Activated B cell treated with CpG ODN at 0.5 μM for 24 hours (primary cell): ENCODE measurements at regions not wholly inside any gene's neighbourhood (a gene's known extent, or its start where the extent isn't known, plus 50 kb on each side); places are given as distances from the start of the nearest gene placed in this dataset.
"Not testable (repeated sequence)": the region's sequence is repeated elsewhere in the genome, so short reads cannot be mapped to it uniquely, and the experiment has no call there.

Source experiments
- ATAC-seq: fragments of 200-7000 bp; cut with Tn5 transposase; one replicate; pipeline ENCODE4 v1.10.0; 2021; ENCODE audit warnings: low read depth, mild to moderate bottlenecking, moderate library complexity
- CTCF ChIA-PET: fragments of 350-600 bp; sonication (Branson Sonifier 250); formaldehyde crosslinking; loops from one replicate; lab custom pipeline; 2021; ENCODE audit warnings: antibody characterized with exemption; lab: Charles Lee
- POLR2A ChIA-PET: fragments of 350-600 bp; sonication (Branson Sonifier 250); formaldehyde crosslinking; loops from one replicate; lab custom pipeline; 2021; ENCODE audit warnings: antibody characterized with exemption; lab: Charles Lee
- DNase-seq: peaks from one replicate; pipeline ENCODE4 v3.0.0; 2022
- H3K27ac Mint-ChIP-seq: one replicate; pipeline ENCODE4 v1.8.0; 2020; ENCODE audit warnings: mixed read lengths
- H3K27me3 Mint-ChIP-seq: one replicate; pipeline ENCODE4 v1.8.0; 2021; ENCODE audit warnings: mixed read lengths
- H3K36me3 Mint-ChIP-seq: one replicate; pipeline ENCODE4 v1.8.0; 2021; ENCODE audit warnings: low read depth, mixed read lengths
- H3K4me1 Mint-ChIP-seq: one replicate; pipeline ENCODE4 v1.8.0; 2021; ENCODE audit warnings: mixed read lengths
- H3K4me3 Mint-ChIP-seq: one replicate; pipeline ENCODE4 v1.8.0; 2020; ENCODE audit warnings: mild to moderate bottlenecking, mixed read lengths
- H3K9me3 Mint-ChIP-seq: one replicate; pipeline ENCODE4 v1.8.0; 2020; ENCODE audit warnings: mixed read lengths
- intact Hi-C: fragments of 100-400 bp; cut with micrococcal nuclease; formaldehyde crosslinking; loops from one replicate; pipeline ENCODE4 v1.15.1; 2024
- TF ChIP-seq, protein P1 (sequence below): fragments of 200-600 bp; IDR thresholded peaks from one replicate; pipeline ENCODE4 v1.8.0; 2022; ENCODE audit warnings: antibody characterized with exemption, mild to moderate bottlenecking

DNA sequence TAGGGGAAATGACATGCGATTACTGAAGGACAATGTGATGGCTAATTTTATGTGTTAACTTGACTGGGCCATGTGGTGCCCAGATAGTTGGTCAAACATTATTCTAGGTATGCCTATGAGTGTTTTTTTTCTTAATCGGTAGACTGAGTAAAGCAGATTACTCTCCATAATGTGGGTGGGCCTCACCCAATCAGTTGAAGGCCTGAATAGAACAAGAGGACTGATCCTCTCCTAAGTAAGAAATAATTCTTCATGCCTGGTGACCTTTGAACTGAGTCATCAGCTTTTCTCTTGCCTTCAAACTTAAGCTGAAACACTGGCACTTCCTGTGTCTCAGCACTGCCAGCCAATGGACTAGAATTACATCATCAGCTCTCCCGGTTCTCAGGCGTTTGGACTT is 164.0 kb upstream of the FGF13 start:
- H3K4me1 Mint-ChIP-seq: no peaks in the 10 kb centered on the region
- intact Hi-C loops: no loop called here
- H3K4me3 Mint-ChIP-seq: no peak overlapping the region
- H3K27me3 Mint-ChIP-seq: no peaks in the 10 kb centered on the region
- ATAC-seq: no peak
- no peaks in the 10 kb centered on the region for H3K9me3 Mint-ChIP-seq
- POLR2A ChIA-PET: no interaction called here
- no peak overlapping the region for H3K27ac Mint-ChIP-seq
- CTCF ChIA-PET: no interaction called here
- no peaks in the 10 kb centered on the region for H3K36me3 Mint-ChIP-seq
- TF ChIP-seq, protein P1, sequence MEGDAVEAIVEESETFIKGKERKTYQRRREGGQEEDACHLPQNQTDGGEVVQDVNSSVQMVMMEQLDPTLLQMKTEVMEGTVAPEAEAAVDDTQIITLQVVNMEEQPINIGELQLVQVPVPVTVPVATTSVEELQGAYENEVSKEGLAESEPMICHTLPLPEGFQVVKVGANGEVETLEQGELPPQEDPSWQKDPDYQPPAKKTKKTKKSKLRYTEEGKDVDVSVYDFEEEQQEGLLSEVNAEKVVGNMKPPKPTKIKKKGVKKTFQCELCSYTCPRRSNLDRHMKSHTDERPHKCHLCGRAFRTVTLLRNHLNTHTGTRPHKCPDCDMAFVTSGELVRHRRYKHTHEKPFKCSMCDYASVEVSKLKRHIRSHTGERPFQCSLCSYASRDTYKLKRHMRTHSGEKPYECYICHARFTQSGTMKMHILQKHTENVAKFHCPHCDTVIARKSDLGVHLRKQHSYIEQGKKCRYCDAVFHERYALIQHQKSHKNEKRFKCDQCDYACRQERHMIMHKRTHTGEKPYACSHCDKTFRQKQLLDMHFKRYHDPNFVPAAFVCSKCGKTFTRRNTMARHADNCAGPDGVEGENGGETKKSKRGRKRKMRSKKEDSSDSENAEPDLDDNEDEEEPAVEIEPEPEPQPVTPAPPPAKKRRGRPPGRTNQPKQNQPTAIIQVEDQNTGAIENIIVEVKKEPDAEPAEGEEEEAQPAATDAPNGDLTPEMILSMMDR: no peak
- no peak for DNase-seq

DNA sequence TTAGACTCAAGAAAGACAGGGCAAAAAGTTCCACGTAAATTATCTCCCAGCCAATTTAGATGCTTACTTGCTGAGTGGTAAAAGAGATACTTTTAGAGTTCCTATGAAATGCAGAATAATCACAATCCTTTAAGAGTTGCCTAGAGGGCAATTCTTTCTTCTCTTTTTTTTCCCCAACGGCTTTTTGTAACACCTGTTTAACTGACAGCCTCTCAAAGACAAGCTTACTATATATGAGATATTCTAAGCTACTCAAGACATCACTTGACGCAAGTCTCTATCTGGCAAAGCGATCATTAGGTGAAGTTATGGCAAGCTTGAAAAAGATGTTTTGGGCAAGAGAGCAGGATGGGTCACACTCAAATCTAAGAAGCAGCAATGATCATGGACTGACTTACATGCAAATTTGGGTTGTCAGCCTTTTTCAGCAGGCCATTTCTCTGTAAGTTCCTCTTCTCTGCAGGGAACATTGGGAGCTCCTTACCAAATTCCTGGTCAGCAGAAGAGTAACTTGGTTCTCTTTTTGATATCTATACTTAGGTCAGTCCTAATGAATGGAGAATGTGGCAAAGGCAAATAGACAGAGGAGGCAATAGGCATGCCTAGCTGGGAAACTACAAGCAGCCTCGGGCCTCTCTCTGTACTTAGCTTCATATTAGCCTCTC is 162.9 kb upstream of the FGF13 start:
- Mint-ChIP-seq H3K4me3 (no peak overlapping the region), H3K4me1 (no peaks in the 10 kb centered on the region), H3K9me3 (no peaks in the 10 kb centered on the region), H3K27me3 (no peaks in the 10 kb centered on the region), H3K27ac (no peak overlapping the region), H3K36me3 (no peaks in the 10 kb centered on the region)
- TF ChIP-seq, protein P1: no peak
- intact Hi-C loops: no loop called here
- DNase-seq (no peak), ATAC-seq (no peak)
- ChIA-PET CTCF (no interaction called here), POLR2A (no interaction called here)

DNA sequence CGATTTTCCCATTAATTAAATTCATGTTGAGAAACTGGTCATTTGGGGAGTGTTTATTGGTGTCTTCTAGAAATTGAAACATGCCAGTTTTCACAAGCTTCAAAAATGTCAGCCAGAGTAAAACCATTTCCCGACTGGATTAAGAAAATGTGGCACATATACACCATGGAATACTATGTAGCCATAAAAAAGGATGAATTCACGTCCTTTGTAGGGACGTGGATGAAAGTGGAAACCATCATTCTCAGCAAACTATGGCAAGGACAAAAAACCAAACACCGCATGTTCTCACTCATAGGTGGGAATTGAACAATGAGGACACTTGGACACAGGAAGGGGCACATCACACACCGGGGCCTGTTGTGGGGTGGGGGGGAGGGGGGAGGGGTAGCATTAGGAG is 162.1 kb upstream of the FGF13 start:
- H3K36me3 Mint-ChIP-seq, H3K27me3 Mint-ChIP-seq, H3K27ac Mint-ChIP-seq, intact Hi-C loops, CTCF ChIA-PET, H3K9me3 Mint-ChIP-seq, ATAC-seq, H3K4me3 Mint-ChIP-seq, POLR2A ChIA-PET, DNase-seq, H3K4me1 Mint-ChIP-seq: not testable (repeated sequence)

DNA sequence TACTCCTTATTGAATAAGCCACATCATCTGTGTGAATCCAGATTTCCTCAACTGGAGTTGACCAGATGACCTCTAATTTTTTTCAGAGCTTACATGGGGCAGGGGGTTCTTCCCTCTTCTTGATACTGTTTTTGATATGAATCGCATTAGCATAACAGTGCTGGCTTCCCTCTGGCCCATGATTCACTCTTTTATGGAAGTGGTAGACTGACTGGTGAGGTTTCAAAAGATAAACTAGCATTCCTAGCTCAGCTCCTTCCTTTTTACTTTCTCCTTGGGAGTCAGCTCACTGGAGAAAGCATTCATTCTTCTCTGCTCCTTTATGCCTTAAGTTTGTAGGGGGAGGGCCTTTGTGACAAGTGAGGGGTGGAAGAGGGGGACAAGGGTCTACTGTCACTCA is 161.0 kb upstream of the FGF13 start:
- no peaks in the 10 kb centered on the region for H3K9me3 Mint-ChIP-seq
- TF ChIP-seq, protein P1: no peak
- POLR2A ChIA-PET: no interaction called here
- H3K4me3 Mint-ChIP-seq: no peak overlapping the region
- ATAC-seq: no peak
- CTCF ChIA-PET: no interaction called here
- no peaks in the 10 kb centered on the region for H3K4me1 Mint-ChIP-seq
- no peaks in the 10 kb centered on the region for H3K36me3 Mint-ChIP-seq
- intact Hi-C loops: no loop called here
- H3K27ac Mint-ChIP-seq: no peak overlapping the region
- no peak for DNase-seq
- H3K27me3 Mint-ChIP-seq: no peaks in the 10 kb centered on the region

DNA sequence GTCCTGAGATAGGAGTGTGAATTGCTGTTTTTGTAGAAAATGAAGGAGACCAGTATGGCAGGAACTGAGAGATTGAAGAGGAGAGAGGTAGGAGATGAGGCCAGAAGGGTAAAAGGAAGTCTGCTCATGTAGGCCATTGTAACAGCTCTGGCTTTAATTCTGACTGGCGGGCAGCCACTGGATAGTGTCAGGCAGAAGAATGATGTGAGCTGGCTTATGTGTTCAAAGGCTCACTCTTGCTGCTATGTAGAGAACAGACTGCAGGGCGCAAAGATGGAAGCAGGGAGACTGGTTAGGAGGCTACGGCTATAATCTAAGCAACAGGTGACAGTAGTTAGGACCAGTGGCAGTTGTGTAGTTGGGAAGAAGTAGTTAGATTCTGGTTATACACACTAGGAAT is 160.2 kb upstream of the FGF13 start:
- H3K27me3 Mint-ChIP-seq: no peaks in the 10 kb centered on the region
- H3K4me3 Mint-ChIP-seq: no peak overlapping the region
- intact Hi-C loops: no loop called here
- no peak for ATAC-seq
- TF ChIP-seq, protein P1: no peak
- POLR2A ChIA-PET: no interaction called here
- H3K4me1 Mint-ChIP-seq: no peaks in the 10 kb centered on the region
- no peaks in the 10 kb centered on the region for H3K36me3 Mint-ChIP-seq
- DNase-seq: no peak
- CTCF ChIA-PET: no interaction called here
- no peak overlapping the region for H3K27ac Mint-ChIP-seq
- H3K9me3 Mint-ChIP-seq: no peaks in the 10 kb centered on the region

DNA sequence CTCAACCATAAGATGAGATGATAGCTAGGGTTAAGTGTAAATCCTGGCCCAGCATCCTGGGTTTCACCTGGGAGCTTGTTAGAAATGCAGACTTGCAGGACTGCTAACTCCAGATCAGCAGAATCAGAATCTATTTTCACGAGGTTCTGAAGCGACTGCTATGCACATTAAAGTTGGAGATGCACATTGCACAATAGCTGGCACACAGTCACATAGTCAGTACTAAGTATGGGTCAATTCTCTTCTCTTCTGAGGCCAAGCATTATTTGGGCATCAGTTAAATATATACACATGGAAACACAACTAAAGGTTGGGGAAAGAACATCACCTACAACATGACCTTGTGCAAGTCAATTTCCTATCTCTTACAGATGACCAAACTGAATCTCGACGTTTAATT is 155.1 kb upstream of the FGF13 start:
- intact Hi-C loops: no loop called here
- ATAC-seq (no peak), DNase-seq (no peak)
- Mint-ChIP-seq H3K9me3 (no peaks in the 10 kb centered on the region), H3K27ac (no peak overlapping the region), H3K4me3 (no peak overlapping the region), H3K36me3 (no peaks in the 10 kb centered on the region), H3K27me3 (no peaks in the 10 kb centered on the region), H3K4me1 (no peaks in the 10 kb centered on the region)
- POLR2A ChIA-PET: no interaction called here
- CTCF ChIA-PET: no interaction called here
- TF ChIP-seq, protein P1: no peak
